ENCODE measurements at regions not wholly inside any gene's neighbourhood (a gene's known extent, or its start where the extent isn't known, plus 50 kb on each side); places are given as distances from the start of the nearest gene placed in this dataset.
A peak's percentile ranks its signal among the peaks of the same experiment; 100 is the strongest.

DNA sequence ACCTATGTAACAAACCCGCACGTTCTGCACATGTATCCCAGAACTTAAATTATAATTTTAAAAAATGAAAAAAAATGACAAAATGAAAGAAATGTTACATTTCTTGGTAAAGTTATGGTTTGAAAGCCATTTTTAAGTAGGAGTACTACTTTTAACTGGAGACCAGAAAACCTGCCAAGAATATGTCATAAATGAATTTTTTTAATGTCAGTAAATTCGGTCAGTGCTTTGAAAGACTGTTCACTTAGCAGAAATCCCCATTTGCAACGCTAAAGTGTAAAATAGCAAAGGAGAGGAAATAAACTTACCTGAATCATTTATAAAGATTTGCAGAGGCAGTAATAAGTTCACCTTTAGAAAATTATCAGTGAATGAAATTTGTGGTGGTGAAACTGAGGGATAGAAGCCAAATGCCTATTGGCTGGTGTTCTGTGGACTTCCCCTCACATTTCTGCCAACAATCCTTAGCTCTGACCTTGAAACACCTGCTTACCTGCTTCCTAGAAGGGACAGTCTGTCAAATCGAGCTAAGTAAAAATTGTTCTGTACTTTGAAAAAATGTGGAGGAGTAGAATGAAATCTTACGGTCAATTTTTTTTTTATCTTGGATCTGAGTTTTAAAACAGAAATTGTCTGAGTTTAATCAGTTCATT is 714.2 kb downstream of the SLC6A15 start:
- Histone ChIP-seq H3K27me3 (no peaks in the 10 kb centered on the region), H3K4me1 (no peaks in the 10 kb centered on the region), H3K36me3 (no peaks in the 10 kb centered on the region), H3K4me3 (no peak overlapping the region), H3K9me3 (peaks cover 0 to 7% (median 0%) of the 10 kb centered on the region in 4 donors), H3K27ac (no peak overlapping the region)
- TF ChIP-seq POLR2AphosphoS5 (IDR thresholded peaks at IDR 0.05) (no peak), POLR2A (IDR thresholded peaks at IDR 0.05) (no peak)
- ATAC-seq (ENCODE audit: low FRiP score in 2 of 2) = no peak
- 74% methylated on average over 6 of the region's 6 CpGs for WGBS, 2 donors
- no peak for DNase-seq

DNA sequence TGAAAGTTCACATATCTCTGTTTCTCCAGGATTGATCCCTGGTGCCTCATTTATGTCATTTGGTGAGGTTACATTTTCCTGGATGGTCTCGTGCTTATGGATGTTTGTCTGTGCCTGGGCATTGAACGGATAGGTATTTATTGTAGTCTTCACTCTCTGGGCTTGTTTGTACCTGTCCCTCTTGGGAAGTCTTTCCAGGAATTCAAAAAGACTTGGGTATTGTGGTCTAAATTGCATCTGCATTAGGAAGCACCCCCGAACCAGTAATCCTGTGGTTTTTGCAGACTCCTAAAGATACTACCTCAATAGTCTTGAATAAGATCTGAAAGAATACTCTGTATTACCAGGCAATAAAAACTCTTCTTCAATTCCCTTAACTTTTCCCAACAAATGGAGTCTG is 720.8 kb downstream of the SLC6A15 start:
- no peak for TF ChIP-seq POLR2AphosphoS5 (IDR thresholded peaks at IDR 0.05)
- no peak for TF ChIP-seq POLR2A (IDR thresholded peaks at IDR 0.05)
- TF ChIP-seq EP300 (IDR thresholded peaks at IDR 0.05) = no peak
- TF ChIP-seq CTCF (IDR thresholded peaks at IDR 0.05) = no peak
- H3K9me3 ChIP-seq = peaks cover 0 to 4% (median 1%) of the 10 kb centered on the region in 4 donors
- no peak overlapping the region for H3K27ac ChIP-seq
- no peaks in the 10 kb centered on the region for H3K27me3 ChIP-seq
- WGBS, 2 donors = 47 to 60% methylated on average over 3 of the region's 3 CpGs
- ATAC-seq (ENCODE audit: low FRiP score in 2 of 2) (no peak), DNase-seq (no peak)
- no peaks in the 10 kb centered on the region for H3K36me3 ChIP-seq
- no peak overlapping the region for H3K4me3 ChIP-seq
- no peaks in the 10 kb centered on the region for H3K4me1 ChIP-seq

DNA sequence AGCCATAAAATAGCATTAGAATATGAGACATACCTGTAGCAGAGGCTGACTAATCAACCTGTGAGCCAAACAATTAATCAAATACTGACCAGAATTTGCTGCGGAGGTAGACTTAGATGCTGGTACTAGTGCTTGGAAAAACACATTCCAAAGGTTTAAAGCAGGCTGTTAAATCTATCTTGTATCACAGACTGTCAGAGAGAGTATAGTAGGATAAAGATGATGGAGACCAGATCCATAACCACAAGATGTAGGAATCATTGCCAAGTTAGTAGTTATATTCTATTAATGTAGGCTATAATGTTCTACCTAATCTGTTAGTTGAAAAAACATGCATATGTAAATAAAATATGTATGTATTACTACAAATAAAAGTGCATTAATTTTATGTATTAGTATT is 726.2 kb downstream of the SLC6A15 start:
- Histone ChIP-seq H3K27ac (no peak overlapping the region), H3K27me3 (no peaks in the 10 kb centered on the region), H3K9me3 (peaks cover 0 to 3% (median 0%) of the 10 kb centered on the region in 4 donors), H3K36me3 (no peaks in the 10 kb centered on the region), H3K4me3 (no peak overlapping the region), H3K4me1 (no peaks in the 10 kb centered on the region)
- 76 to 95% methylated on average over 1 of the region's 1 CpG for WGBS, 2 donors
- no peak for TF ChIP-seq POLR2AphosphoS5 (IDR thresholded peaks at IDR 0.05)
- TF ChIP-seq CTCF (IDR thresholded peaks at IDR 0.05) = no peak
- no peak for TF ChIP-seq POLR2A (IDR thresholded peaks at IDR 0.05)
- TF ChIP-seq EP300 (IDR thresholded peaks at IDR 0.05) = no peak
- DNase-seq (no peak), ATAC-seq (ENCODE audit: low FRiP score in 2 of 2) (no peak)

DNA sequence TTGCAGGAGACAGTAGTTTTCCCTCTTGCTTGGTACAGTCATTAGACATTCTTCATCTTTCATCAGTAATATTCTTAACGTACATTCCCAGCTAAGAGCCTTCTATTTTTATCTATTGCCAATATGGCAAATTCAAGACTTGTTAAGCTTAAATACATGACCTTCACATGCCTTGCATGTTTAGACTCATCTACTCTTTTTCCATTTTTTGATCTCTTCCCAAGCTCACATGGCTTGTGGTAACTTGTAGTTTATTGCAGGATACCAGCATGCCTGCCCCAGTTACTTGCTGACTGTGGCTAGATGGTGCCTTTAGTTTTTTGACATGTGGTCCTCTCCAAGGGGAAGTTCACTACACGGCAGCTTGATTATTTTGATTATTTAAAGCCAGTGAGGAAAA is 729.0 kb downstream of the SLC6A15 start:
- no peak overlapping the region for H3K4me3 ChIP-seq
- 68 to 70% methylated on average over 2 of the region's 2 CpGs for WGBS, 2 donors
- H3K9me3 ChIP-seq = no peaks in the 10 kb centered on the region
- no peaks in the 10 kb centered on the region for H3K36me3 ChIP-seq
- ATAC-seq (ENCODE audit: low FRiP score in 2 of 2) (no peak), DNase-seq (no peak)
- no peak overlapping the region for H3K27ac ChIP-seq
- TF ChIP-seq EP300 (IDR thresholded peaks at IDR 0.05) = no peak
- no peaks in the 10 kb centered on the region for H3K4me1 ChIP-seq
- no peaks in the 10 kb centered on the region for H3K27me3 ChIP-seq

DNA sequence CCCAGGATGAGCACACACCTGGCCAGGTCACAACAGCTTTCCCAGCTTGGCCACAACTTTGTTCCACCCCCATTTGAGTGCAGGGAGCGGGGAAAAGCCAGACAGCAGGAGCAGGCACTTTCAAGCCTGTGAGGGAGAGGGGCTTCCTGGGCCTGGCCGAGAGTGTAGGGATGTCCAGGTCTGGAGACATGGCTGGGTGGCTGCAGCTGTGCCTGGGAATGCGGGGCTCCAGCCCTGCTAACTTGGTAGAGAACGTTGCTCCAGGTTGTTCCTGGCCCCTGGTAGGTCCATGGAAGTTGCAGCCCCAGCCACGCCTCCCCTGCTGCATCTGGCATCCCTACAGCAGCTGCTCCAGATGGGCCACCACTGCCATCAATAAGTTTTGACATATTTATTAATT is 738.5 kb downstream of the SLC6A15 start:
- no peak overlapping the region for H3K27ac ChIP-seq

GRCh38 chr12:84172823-84173424 is 739.7 kb downstream of the SLC6A15 start:
- TF ChIP-seq POLR2A (IDR thresholded peaks at IDR 0.05) (no peak), POLR2AphosphoS5 (IDR thresholded peaks at IDR 0.05) (no peak), EP300 (IDR thresholded peaks at IDR 0.05) (no peak), CTCF (IDR thresholded peaks at IDR 0.05) (no peak)
- H3K36me3 ChIP-seq = no peaks in the 10 kb centered on the region
- ATAC-seq (ENCODE audit: low FRiP score in 2 of 2) (no peak), DNase-seq (peak in 1 of 2 donors; percentile 25)
- no peaks in the 10 kb centered on the region for H3K4me1 ChIP-seq
- no peak overlapping the region for H3K4me3 ChIP-seq
- H3K27ac ChIP-seq = no peak overlapping the region
- 67 to 89% methylated on average over 3 to 4 of the region's 4 CpGs for WGBS, 2 donors
- H3K27me3 ChIP-seq = no peaks in the 10 kb centered on the region
- peaks cover 0 to 15% (median 2%) of the 10 kb centered on the region in 4 donors for H3K9me3 ChIP-seq

More for the DNA sequence above, 738.5 kb downstream of the SLC6A15 start:
- TF ChIP-seq POLR2AphosphoS5 (IDR thresholded peaks at IDR 0.05) (no peak), EP300 (IDR thresholded peaks at IDR 0.05) (no peak)
- peaks cover 0 to 15% (median 2%) of the 10 kb centered on the region in 4 donors for H3K9me3 ChIP-seq
- no peaks in the 10 kb centered on the region for H3K4me1 ChIP-seq
- no peaks in the 10 kb centered on the region for H3K36me3 ChIP-seq
- DNase-seq (peak in 1 of 2 donors; percentile 31), ATAC-seq (ENCODE audit: low FRiP score in 2 of 2) (no peak)
- no peak overlapping the region for H3K4me3 ChIP-seq
- H3K27me3 ChIP-seq = no peaks in the 10 kb centered on the region
- 82 to 85% methylated on average over 2 to 5 of the region's 5 CpGs for WGBS, 2 donors

All from upper lobe of left lung (tissue), 6 donors.